Activated CD8-positive, alpha-beta memory T cell treated with anti-CD3 and anti-CD28 coated beads for 36 hours (primary cell): ENCODE measurements at regions not wholly inside any gene's neighbourhood (a gene's known extent, or its start where the extent isn't known, plus 50 kb on each side); places are given as distances from the start of the nearest gene placed in this dataset.
"Not testable (repeated sequence)": the region's sequence is repeated elsewhere in the genome, so short reads cannot be mapped to it uniquely, and the experiment has no call there.

Source experiments
- CTCF ChIA-PET: fragments of 350-600 bp; sonication (Branson Sonifier 250); formaldehyde crosslinking; loops from one replicate; lab custom pipeline; 2021; ENCODE audit warnings: antibody characterized with exemption; lab: Charles Lee
- POLR2A ChIA-PET: fragments of 350-600 bp; sonication (Branson Sonifier 250); formaldehyde crosslinking; loops from one replicate; lab custom pipeline; 2021; ENCODE audit warnings: antibody characterized with exemption; lab: Charles Lee

GRCh38 chr2:138282014-138282672, 219.4 kb upstream of the SPOPL start:
- CTCF ChIA-PET, result no interaction called here
- POLR2A ChIA-PET, result no interaction called here

- CTCF ChIA-PET, result no interaction called here
- POLR2A ChIA-PET, result no interaction called here
These were observed 209.8 kb upstream of the SPOPL start for GRCh38 chr2:138291805-138292204.

- ChIA-PET POLR2A (no interaction called here), CTCF (no interaction called here)
These were observed 208.5 kb upstream of the SPOPL start for GRCh38 chr2:138293045-138293444.

GRCh38 chr2:138293549-138293948, 208.0 kb upstream of the SPOPL start:
- CTCF ChIA-PET, result no interaction called here
- POLR2A ChIA-PET, result no interaction called here

GRCh38 chr2:138294451-138294850, 207.1 kb upstream of the SPOPL start:
- ChIA-PET CTCF (no interaction called here), POLR2A (no interaction called here)

- CTCF ChIA-PET, result no interaction called here
- POLR2A ChIA-PET, result no interaction called here
These were observed 205.2 kb upstream of the SPOPL start for GRCh38 chr2:138296365-138296764.

- CTCF ChIA-PET, result no interaction called here
- POLR2A ChIA-PET, result no interaction called here
These were observed 203.3 kb upstream of the SPOPL start for GRCh38 chr2:138298120-138298814.

GRCh38 chr2:138298900-138299299, 202.7 kb upstream of the SPOPL start:
- CTCF ChIA-PET, result no interaction called here
- POLR2A ChIA-PET, result no interaction called here

GRCh38 chr2:138306626-138307025, 194.9 kb upstream of the SPOPL start:
- ChIA-PET POLR2A (no interaction called here), CTCF (no interaction called here)

- POLR2A ChIA-PET, result no interaction called here
- CTCF ChIA-PET, result no interaction called here
These were observed 194.5 kb upstream of the SPOPL start for GRCh38 chr2:138307099-138307498.

- POLR2A ChIA-PET, result no interaction called here
- CTCF ChIA-PET, result no interaction called here
These were observed 191.8 kb upstream of the SPOPL start for GRCh38 chr2:138309760-138310159.

- POLR2A ChIA-PET, result no interaction called here
- CTCF ChIA-PET, result no interaction called here
These were observed 189.5 kb upstream of the SPOPL start for GRCh38 chr2:138312061-138312460.

- CTCF ChIA-PET, POLR2A ChIA-PET: not testable (repeated sequence)
These were observed 186.0 kb upstream of the SPOPL start for GRCh38 chr2:138315619-138316018.

- ChIA-PET POLR2A (no interaction called here), CTCF (no interaction called here)
These were observed 182.0 kb upstream of the SPOPL start for GRCh38 chr2:138319616-138320015.

GRCh38 chr2:138321458-138321857, 180.1 kb upstream of the SPOPL start:
- POLR2A ChIA-PET, result no interaction called here

GRCh38 chr2:138323382-138324067, 178.0 kb upstream of the SPOPL start:
- CTCF ChIA-PET, result no interaction called here

More at GRCh38 chr2:138321458-138321857, 180.1 kb upstream of the SPOPL start:
- CTCF ChIA-PET, result no interaction called here

GRCh38 chr2:138324068-138324771, 177.3 kb upstream of the SPOPL start:
- POLR2A ChIA-PET, result no interaction called here

More at GRCh38 chr2:138323382-138324067, 178.0 kb upstream of the SPOPL start:
- POLR2A ChIA-PET, result no interaction called here

GRCh38 chr2:138327967-138328366, 173.6 kb upstream of the SPOPL start:
- CTCF ChIA-PET, result no interaction called here
- POLR2A ChIA-PET, result no interaction called here

More at GRCh38 chr2:138324068-138324771, 177.3 kb upstream of the SPOPL start:
- CTCF ChIA-PET, result no interaction called here

- POLR2A ChIA-PET, result no interaction called here
- CTCF ChIA-PET, result no interaction called here
These were observed 172.4 kb upstream of the SPOPL start for GRCh38 chr2:138329162-138329561.

- POLR2A ChIA-PET, result no interaction called here
- CTCF ChIA-PET, result no interaction called here
These were observed 172.0 kb upstream of the SPOPL start for GRCh38 chr2:138329591-138329990.
